ENCODE measurements at regions not wholly inside any gene's neighbourhood (a gene's known extent, or its start where the extent isn't known, plus 50 kb on each side); places are given as distances from the start of the nearest gene placed in this dataset.
"Not testable (repeated sequence)": the region's sequence is repeated elsewhere in the genome, so short reads cannot be mapped to it uniquely, and the experiment has no call there.

GRCh38 chr2:95670167-95670566 lies 78.4 kb downstream of the TRIM43 start:
- Histone ChIP-seq H3K27me3 (replicated peaks; ENCODE audit: control insufficient read depth, insufficient read depth, low read length) (no peaks in the 10 kb centered on the region), H3K4me3 (replicated peaks; ENCODE audit: low read depth, low read length) (no peak overlapping the region), H3K36me3 (ENCODE audit: control insufficient read depth, insufficient read depth, low read length) (no peaks in the 10 kb centered on the region)
- TF ChIP-seq CTCF (IDR thresholded peaks at IDR 0.05; ENCODE audit: insufficient read depth, low read length, poor library complexity, severe bottlenecking): no peak
- DNase-seq (ENCODE audit: extremely low read depth, insufficient read length): no peak

DNA sequence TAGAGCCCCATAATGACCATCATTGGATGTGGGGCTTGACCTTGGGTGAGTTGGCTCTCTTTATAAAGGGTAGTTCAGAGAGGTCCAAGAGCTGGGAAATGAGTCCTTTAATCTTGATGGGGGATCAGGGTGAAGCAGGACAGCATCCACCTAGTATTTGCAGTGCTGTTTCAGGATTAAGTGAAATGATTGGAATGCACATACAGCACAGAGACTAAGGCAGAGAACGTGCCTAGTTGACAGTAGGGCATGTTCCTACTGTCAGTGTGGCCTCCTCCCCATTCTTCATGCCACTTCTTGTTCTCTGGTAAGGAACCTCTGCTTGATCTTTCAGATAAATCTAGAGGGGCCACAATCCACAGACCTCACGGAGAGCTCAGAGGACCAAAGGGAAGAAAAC lies 78.9 kb downstream of the TRIM43 start:
- H3K36me3 ChIP-seq (ENCODE audit: control insufficient read depth, insufficient read depth, low read length): no peaks in the 10 kb centered on the region
- no peaks in the 10 kb centered on the region; the same call in 1 of the 2 replicates for H3K27me3 ChIP-seq (replicated peaks; ENCODE audit: control insufficient read depth, insufficient read depth, low read length)
- H3K4me3 ChIP-seq (replicated peaks; ENCODE audit: low read depth, low read length): no peak overlapping the region
- DNase-seq (ENCODE audit: extremely low read depth, insufficient read length): no peak
- no peak for TF ChIP-seq CTCF (IDR thresholded peaks at IDR 0.05; ENCODE audit: insufficient read depth, low read length, poor library complexity, severe bottlenecking)

GRCh38 chr2:95671171-95671570 lies 79.4 kb downstream of the TRIM43 start:
- not testable (repeated sequence) for DNase-seq (ENCODE audit: extremely low read depth, insufficient read length); H3K36me3 ChIP-seq (ENCODE audit: control insufficient read depth, insufficient read depth, low read length); H3K27me3 ChIP-seq (replicated peaks; ENCODE audit: control insufficient read depth, insufficient read depth, low read length); H3K4me3 ChIP-seq (replicated peaks; ENCODE audit: low read depth, low read length)

DNA sequence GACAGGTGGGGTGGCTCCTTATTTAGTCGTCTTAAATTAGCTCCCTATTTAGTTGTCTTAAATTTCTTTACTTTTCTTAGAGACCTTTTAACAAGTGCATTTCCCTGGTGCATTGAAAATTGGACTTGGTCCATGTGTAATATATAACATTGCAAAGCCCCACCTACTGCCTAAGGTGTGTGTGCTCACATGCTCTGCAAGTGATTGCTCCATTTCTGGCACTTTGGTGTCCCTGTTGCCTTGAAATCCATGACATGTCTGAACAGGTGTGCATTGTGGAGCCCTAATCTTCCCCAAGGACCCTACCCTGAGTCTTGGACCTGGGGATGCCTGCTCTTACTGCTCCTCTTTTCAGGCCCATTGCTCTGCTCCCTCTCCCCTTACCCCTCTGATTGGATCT lies 80.2 kb downstream of the TRIM43 start:
- H3K4me3 ChIP-seq (replicated peaks; ENCODE audit: low read depth, low read length); H3K36me3 ChIP-seq (ENCODE audit: control insufficient read depth, insufficient read depth, low read length); H3K27me3 ChIP-seq (replicated peaks; ENCODE audit: control insufficient read depth, insufficient read depth, low read length); DNase-seq (ENCODE audit: extremely low read depth, insufficient read length): not testable (repeated sequence)

DNA sequence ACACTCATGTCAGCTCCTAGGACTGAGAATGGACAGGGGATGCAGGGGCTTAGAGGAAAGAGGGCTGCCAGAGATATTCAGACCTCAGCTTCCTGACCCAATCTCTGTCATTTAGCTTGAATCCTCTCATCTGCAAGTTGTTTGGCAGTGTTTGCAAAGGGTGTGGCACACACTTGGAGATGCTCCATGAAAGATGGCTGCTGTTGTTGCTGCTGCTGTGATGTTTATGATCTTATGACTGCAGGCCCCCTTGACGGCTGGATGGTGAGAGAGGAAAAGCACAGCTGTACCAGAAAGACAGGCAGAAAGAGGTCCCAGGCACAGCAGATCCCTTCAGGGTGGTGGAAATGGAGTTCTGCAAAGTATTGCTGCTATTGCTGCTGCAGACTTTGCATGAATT lies 80.7 kb downstream of the TRIM43 start:
- not testable (repeated sequence) for H3K27me3 ChIP-seq (replicated peaks; ENCODE audit: control insufficient read depth, insufficient read depth, low read length); H3K36me3 ChIP-seq (ENCODE audit: control insufficient read depth, insufficient read depth, low read length); DNase-seq (ENCODE audit: extremely low read depth, insufficient read length); H3K4me3 ChIP-seq (replicated peaks; ENCODE audit: low read depth, low read length)

DNA sequence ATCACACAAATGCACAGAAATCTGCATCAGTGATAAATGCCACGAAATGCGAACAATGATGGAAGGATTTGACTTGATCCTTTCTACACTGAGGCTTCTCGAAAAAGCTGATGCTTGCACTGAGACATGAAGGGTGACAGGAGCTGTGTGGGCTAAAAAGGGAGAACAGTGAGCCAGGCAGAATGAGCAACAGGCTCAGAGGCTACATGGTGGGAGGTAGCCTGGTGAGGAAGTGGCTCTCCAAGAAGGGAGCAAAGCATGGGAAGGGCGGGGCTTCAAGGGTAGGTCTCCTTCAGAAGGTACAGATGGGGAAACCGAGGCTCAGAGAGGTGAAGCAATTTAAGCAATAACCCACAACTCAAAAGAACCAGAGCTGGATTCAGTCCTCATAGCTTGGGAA lies 82.4 kb downstream of the TRIM43 start:
- H3K27me3 ChIP-seq (replicated peaks; ENCODE audit: control insufficient read depth, insufficient read depth, low read length): no peaks in the 10 kb centered on the region; the same call in 1 of the 2 replicates
- DNase-seq (ENCODE audit: extremely low read depth, insufficient read length): no peak
- no peak for TF ChIP-seq CTCF (IDR thresholded peaks at IDR 0.05; ENCODE audit: insufficient read depth, low read length, poor library complexity, severe bottlenecking)
- H3K4me3 ChIP-seq (replicated peaks; ENCODE audit: low read depth, low read length): no peak overlapping the region
- H3K36me3 ChIP-seq (ENCODE audit: control insufficient read depth, insufficient read depth, low read length): no peaks in the 10 kb centered on the region

DNA sequence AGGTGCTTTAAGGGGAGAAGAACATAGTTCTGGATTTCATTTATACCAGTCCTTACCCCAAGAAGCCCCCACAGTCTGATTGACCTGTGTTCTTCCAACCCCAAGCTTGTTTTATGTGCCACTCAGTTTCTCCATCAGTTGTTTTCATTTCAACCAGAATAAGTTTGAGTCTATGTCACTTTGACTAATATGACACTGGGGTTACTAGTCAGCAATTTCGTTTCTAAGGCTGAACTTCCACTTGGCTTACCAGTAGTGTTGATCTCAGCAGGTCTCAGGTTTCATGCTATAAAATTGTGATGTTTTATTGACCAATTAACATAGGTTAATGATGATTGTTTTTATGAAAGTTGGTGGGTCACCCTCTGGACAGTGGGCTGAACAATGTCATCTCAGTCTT lies 84.8 kb downstream of the TRIM43 start:
- H3K27me3 ChIP-seq (replicated peaks; ENCODE audit: control insufficient read depth, insufficient read depth, low read length); DNase-seq (ENCODE audit: extremely low read depth, insufficient read length); H3K4me3 ChIP-seq (replicated peaks; ENCODE audit: low read depth, low read length); H3K36me3 ChIP-seq (ENCODE audit: control insufficient read depth, insufficient read depth, low read length): not testable (repeated sequence)

GRCh38 chr2:95677346-95677745 lies 85.5 kb downstream of the TRIM43 start:
- no peak for DNase-seq (ENCODE audit: extremely low read depth, insufficient read length)
- no peak for TF ChIP-seq CTCF (IDR thresholded peaks at IDR 0.05; ENCODE audit: insufficient read depth, low read length, poor library complexity, severe bottlenecking)
- no peaks in the 10 kb centered on the region for H3K36me3 ChIP-seq (ENCODE audit: control insufficient read depth, insufficient read depth, low read length)
- no peak overlapping the region for H3K4me3 ChIP-seq (replicated peaks; ENCODE audit: low read depth, low read length)
- no peaks in the 10 kb centered on the region; the same call in 1 of the 2 replicates for H3K27me3 ChIP-seq (replicated peaks; ENCODE audit: control insufficient read depth, insufficient read depth, low read length)

GRCh38 chr2:95677833-95678232 lies 86.0 kb downstream of the TRIM43 start:
- not testable (repeated sequence) for DNase-seq (ENCODE audit: extremely low read depth, insufficient read length); H3K4me3 ChIP-seq (replicated peaks; ENCODE audit: low read depth, low read length); H3K36me3 ChIP-seq (ENCODE audit: control insufficient read depth, insufficient read depth, low read length); H3K27me3 ChIP-seq (replicated peaks; ENCODE audit: control insufficient read depth, insufficient read depth, low read length)

DNA sequence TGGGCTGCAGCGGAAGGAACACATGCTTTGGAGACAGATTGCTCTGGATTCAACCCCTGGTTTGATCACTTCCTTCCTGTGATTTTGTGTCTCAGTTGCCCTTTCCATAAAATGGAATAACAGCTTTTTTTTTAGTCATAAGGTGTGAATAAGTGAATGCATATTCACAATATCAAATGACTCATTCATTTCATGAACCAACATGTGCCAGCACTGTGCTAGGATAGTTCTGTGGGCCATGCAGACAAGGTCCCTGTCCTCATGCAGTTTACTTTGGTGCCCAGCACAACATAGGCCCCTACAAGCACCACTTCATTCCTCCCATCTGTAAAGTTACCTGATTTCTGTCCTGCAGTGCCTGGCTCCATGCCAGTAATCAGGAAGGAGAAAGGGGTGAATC lies 89.4 kb downstream of the TRIM43 start:
- DNase-seq (ENCODE audit: extremely low read depth, insufficient read length); H3K36me3 ChIP-seq (ENCODE audit: control insufficient read depth, insufficient read depth, low read length); H3K4me3 ChIP-seq (replicated peaks; ENCODE audit: low read depth, low read length); H3K27me3 ChIP-seq (replicated peaks; ENCODE audit: control insufficient read depth, insufficient read depth, low read length): not testable (repeated sequence)

DNA sequence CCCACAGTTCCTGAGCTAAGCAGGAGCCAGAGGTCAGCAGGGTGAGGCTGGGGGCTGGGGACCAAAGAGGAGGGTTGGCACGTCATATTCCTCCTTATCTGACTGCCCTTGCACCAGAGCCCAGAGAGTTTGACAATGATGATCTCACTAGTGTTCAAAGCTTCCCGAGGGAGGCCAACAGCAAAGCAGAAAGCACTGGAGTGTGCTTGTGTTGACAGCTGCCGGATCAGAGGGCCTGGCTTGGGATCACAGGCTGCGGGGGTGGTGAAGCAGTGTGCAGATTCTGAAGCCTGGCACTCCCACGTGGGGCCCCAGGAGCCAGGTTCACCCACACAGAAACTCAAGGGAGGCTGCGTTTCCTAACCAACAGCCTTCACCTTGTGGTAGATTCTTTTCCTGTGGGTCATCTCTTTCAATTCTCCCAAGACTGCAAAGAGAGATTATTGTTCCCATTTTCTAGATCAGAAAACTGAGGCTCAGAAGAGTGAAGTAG lies 89.8 kb downstream of the TRIM43 start:
- not testable (repeated sequence) for H3K27me3 ChIP-seq (replicated peaks; ENCODE audit: control insufficient read depth, insufficient read depth, low read length); DNase-seq (ENCODE audit: extremely low read depth, insufficient read length); H3K4me3 ChIP-seq (replicated peaks; ENCODE audit: low read depth, low read length); H3K36me3 ChIP-seq (ENCODE audit: control insufficient read depth, insufficient read depth, low read length)
